ENCODE measurements at regions not wholly inside any gene's neighbourhood (a gene's known extent, or its start where the extent isn't known, plus 50 kb on each side); places are given as distances from the start of the nearest gene placed in this dataset.
"Not testable (repeated sequence)": the region's sequence is repeated elsewhere in the genome, so short reads cannot be mapped to it uniquely, and the experiment has no call there.

DNA sequence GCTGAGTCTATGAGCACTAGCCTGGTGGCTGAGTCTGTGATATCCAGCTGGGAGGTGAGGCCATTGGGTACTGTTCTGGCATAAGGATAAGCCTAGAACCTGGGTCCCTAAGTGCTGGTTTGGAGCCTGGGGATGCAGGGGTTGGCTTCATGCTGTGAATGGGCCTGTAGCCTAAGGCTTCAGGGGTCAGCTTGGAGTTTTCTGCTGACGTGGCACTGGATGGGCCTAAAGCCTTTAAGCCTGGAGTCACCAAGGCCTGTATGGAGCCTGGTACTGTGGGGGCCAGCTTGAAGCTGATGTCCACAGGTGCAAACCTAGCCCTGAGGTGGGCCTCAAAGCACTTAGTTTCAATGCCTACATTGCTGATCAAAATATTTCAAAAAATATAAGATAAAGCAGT, 979.6 kb upstream of the POU3F4 start:
- Histone ChIP-seq H3F3A (ENCODE audit: insufficient read depth, low read length) (no peaks in the 10 kb centered on the region), H2AFZ (ENCODE audit: low read length) (no peak overlapping the region), H3K9me2 (ENCODE audit: low read depth, low read length) (no peaks in the 10 kb centered on the region), H3K27ac (ENCODE audit: low read depth, low read length, poor library complexity, severe bottlenecking) (no peak overlapping the region), H3K79me2 (ENCODE audit: insufficient read depth, low read length) (no peaks in the 10 kb centered on the region), H3K4me3 (ENCODE audit: low read depth, low read length, poor library complexity, severe bottlenecking) (no peak overlapping the region), H3K36me3 (ENCODE audit: insufficient read depth, low read length) (no peaks in the 10 kb centered on the region), H3K27me3 (ENCODE audit: insufficient read depth, low read length) (no peaks in the 10 kb centered on the region), H3K4me1 (ENCODE audit: insufficient read depth, low read length, severe bottlenecking) (no peaks in the 10 kb centered on the region), H3K4me2 (ENCODE audit: low read length) (no peak overlapping the region), H4K20me1 (ENCODE audit: insufficient read depth, low read length) (no peaks in the 10 kb centered on the region), H3K9ac (ENCODE audit: low read length) (no peak overlapping the region), H3K9me3 (ENCODE audit: low read length) (no peaks in the 10 kb centered on the region)
- no peak for TF ChIP-seq EZH2 (IDR thresholded peaks at IDR 0.05; ENCODE audit: borderline replicate concordance, low read length)
- TF ChIP-seq, protein P1, sequence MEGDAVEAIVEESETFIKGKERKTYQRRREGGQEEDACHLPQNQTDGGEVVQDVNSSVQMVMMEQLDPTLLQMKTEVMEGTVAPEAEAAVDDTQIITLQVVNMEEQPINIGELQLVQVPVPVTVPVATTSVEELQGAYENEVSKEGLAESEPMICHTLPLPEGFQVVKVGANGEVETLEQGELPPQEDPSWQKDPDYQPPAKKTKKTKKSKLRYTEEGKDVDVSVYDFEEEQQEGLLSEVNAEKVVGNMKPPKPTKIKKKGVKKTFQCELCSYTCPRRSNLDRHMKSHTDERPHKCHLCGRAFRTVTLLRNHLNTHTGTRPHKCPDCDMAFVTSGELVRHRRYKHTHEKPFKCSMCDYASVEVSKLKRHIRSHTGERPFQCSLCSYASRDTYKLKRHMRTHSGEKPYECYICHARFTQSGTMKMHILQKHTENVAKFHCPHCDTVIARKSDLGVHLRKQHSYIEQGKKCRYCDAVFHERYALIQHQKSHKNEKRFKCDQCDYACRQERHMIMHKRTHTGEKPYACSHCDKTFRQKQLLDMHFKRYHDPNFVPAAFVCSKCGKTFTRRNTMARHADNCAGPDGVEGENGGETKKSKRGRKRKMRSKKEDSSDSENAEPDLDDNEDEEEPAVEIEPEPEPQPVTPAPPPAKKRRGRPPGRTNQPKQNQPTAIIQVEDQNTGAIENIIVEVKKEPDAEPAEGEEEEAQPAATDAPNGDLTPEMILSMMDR (IDR thresholded peaks at IDR 0.05; ENCODE audit: low read length): no peak

DNA sequence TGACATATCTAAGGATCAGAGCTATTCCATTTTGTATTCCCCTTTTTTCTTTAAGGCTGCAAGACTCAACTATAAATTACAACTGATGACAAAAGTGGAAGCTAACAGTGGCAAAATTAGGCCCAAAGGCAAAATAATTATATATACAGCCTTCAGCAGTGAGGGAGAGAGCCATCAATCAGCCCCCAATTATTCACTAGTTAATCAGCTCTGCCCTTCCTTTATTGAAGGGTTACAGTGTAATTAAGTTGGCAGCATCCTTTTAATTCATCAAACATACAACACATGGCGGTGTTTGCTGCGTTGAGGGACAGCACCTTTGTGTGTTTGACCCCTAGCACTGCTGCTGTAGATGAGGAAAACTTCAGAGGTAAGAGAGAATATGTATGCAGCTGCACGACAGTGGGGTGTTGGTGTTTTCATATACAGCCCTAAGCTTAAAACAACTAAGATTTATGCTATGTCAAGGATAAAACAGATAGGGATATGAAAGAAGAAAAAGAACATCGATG, 973.9 kb upstream of the POU3F4 start:
- H3K36me3 ChIP-seq (ENCODE audit: insufficient read depth, low read length): no peaks in the 10 kb centered on the region
- no peaks in the 10 kb centered on the region for H3K9me3 ChIP-seq (ENCODE audit: low read length)
- no peak overlapping the region for H3K4me3 ChIP-seq (ENCODE audit: low read depth, low read length, poor library complexity, severe bottlenecking)
- no peak overlapping the region for H3K27ac ChIP-seq (ENCODE audit: low read depth, low read length, poor library complexity, severe bottlenecking)
- TF ChIP-seq, protein P1 (IDR thresholded peaks at IDR 0.05; ENCODE audit: low read length): no peak
- TF ChIP-seq EZH2 (IDR thresholded peaks at IDR 0.05; ENCODE audit: borderline replicate concordance, low read length): no peak
- no peaks in the 10 kb centered on the region for H3K9me2 ChIP-seq (ENCODE audit: low read depth, low read length)
- no peaks in the 10 kb centered on the region for H4K20me1 ChIP-seq (ENCODE audit: insufficient read depth, low read length)
- no peak overlapping the region for H2AFZ ChIP-seq (ENCODE audit: low read length)
- no peaks in the 10 kb centered on the region for H3K4me1 ChIP-seq (ENCODE audit: insufficient read depth, low read length, severe bottlenecking)
- H3K79me2 ChIP-seq (ENCODE audit: insufficient read depth, low read length): no peaks in the 10 kb centered on the region
- no peak overlapping the region for H3K9ac ChIP-seq (ENCODE audit: low read length)
- H3F3A ChIP-seq (ENCODE audit: insufficient read depth, low read length): no peaks in the 10 kb centered on the region
- no peak overlapping the region for H3K4me2 ChIP-seq (ENCODE audit: low read length)
- H3K27me3 ChIP-seq (ENCODE audit: insufficient read depth, low read length): no peaks in the 10 kb centered on the region

DNA sequence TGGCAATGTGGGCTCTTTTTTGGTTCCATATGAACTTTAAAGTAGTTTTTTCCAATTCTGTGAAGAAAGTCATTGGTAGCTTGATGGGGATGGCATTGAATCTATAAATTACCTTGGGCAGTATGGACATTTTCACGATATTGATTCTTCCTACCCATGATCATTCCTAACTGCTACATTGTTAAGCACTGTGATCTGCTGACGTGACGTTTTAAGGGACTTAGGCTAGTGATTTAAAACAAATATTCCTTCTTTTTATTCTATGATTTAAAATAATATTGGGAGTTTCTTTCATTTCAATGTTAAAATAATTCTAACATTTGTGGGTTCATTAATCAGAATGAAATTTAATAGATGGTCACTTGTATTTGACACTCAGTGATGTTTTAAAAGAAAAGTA, 970.9 kb upstream of the POU3F4 start:
- H4K20me1 ChIP-seq (ENCODE audit: insufficient read depth, low read length); H3K27me3 ChIP-seq (ENCODE audit: insufficient read depth, low read length); H3F3A ChIP-seq (ENCODE audit: insufficient read depth, low read length); H3K4me3 ChIP-seq (ENCODE audit: low read depth, low read length, poor library complexity, severe bottlenecking); H3K79me2 ChIP-seq (ENCODE audit: insufficient read depth, low read length); H3K36me3 ChIP-seq (ENCODE audit: insufficient read depth, low read length); H3K9me2 ChIP-seq (ENCODE audit: low read depth, low read length); H3K4me2 ChIP-seq (ENCODE audit: low read length); H3K9ac ChIP-seq (ENCODE audit: low read length); H3K9me3 ChIP-seq (ENCODE audit: low read length); H3K27ac ChIP-seq (ENCODE audit: low read depth, low read length, poor library complexity, severe bottlenecking); H2AFZ ChIP-seq (ENCODE audit: low read length); H3K4me1 ChIP-seq (ENCODE audit: insufficient read depth, low read length, severe bottlenecking): not testable (repeated sequence)

DNA sequence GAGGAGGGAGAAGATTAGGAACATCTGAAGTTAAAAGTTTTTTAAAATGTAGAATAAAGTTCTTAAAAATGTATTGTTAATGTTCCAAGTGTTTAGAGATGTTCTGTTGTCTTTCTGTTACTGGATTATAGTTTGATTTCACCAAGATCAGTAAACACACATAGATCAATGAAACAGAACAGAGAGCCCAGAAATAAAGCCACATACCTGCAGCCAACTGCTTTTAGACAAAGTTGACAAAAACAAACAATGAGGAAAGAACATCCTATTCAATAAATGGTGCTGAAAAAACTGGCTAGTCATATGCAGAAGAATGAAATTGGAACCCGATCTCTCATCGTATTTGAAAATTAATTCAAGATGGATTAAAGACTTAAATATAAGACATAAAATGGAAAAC, 966.3 kb upstream of the POU3F4 start:
- no peaks in the 10 kb centered on the region for H3K9me3 ChIP-seq (ENCODE audit: low read length)
- no peaks in the 10 kb centered on the region for H3K79me2 ChIP-seq (ENCODE audit: insufficient read depth, low read length)
- H3K36me3 ChIP-seq (ENCODE audit: insufficient read depth, low read length): no peaks in the 10 kb centered on the region
- no peaks in the 10 kb centered on the region for H4K20me1 ChIP-seq (ENCODE audit: insufficient read depth, low read length)
- no peaks in the 10 kb centered on the region for H3K9me2 ChIP-seq (ENCODE audit: low read depth, low read length)
- no peak overlapping the region for H3K9ac ChIP-seq (ENCODE audit: low read length)
- H3K27me3 ChIP-seq (ENCODE audit: insufficient read depth, low read length): no peaks in the 10 kb centered on the region
- H3K4me3 ChIP-seq (ENCODE audit: low read depth, low read length, poor library complexity, severe bottlenecking): no peak overlapping the region
- no peaks in the 10 kb centered on the region for H3F3A ChIP-seq (ENCODE audit: insufficient read depth, low read length)
- H3K4me1 ChIP-seq (ENCODE audit: insufficient read depth, low read length, severe bottlenecking): no peaks in the 10 kb centered on the region
- H3K27ac ChIP-seq (ENCODE audit: low read depth, low read length, poor library complexity, severe bottlenecking): no peak overlapping the region
- TF ChIP-seq, protein P1 (IDR thresholded peaks at IDR 0.05; ENCODE audit: low read length): no peak
- no peak for TF ChIP-seq EZH2 (IDR thresholded peaks at IDR 0.05; ENCODE audit: borderline replicate concordance, low read length)
- H3K4me2 ChIP-seq (ENCODE audit: low read length): no peak overlapping the region
- no peak overlapping the region for H2AFZ ChIP-seq (ENCODE audit: low read length)

GRCh38 chrX:82552201-82552600, 955.9 kb upstream of the POU3F4 start:
- not testable (repeated sequence) for H3K27ac ChIP-seq (ENCODE audit: low read depth, low read length, poor library complexity, severe bottlenecking); H3K9me3 ChIP-seq (ENCODE audit: low read length); H3K36me3 ChIP-seq (ENCODE audit: insufficient read depth, low read length); H3K4me2 ChIP-seq (ENCODE audit: low read length); H3K27me3 ChIP-seq (ENCODE audit: insufficient read depth, low read length); H4K20me1 ChIP-seq (ENCODE audit: insufficient read depth, low read length); H3K4me3 ChIP-seq (ENCODE audit: low read depth, low read length, poor library complexity, severe bottlenecking); H3K9ac ChIP-seq (ENCODE audit: low read length); H3K9me2 ChIP-seq (ENCODE audit: low read depth, low read length); H2AFZ ChIP-seq (ENCODE audit: low read length); H3K4me1 ChIP-seq (ENCODE audit: insufficient read depth, low read length, severe bottlenecking); H3F3A ChIP-seq (ENCODE audit: insufficient read depth, low read length); H3K79me2 ChIP-seq (ENCODE audit: insufficient read depth, low read length)
